ENCODE measurements at regions not wholly inside any gene's neighbourhood (a gene's known extent, or its start where the extent isn't known, plus 50 kb on each side); places are given as distances from the start of the nearest gene placed in this dataset.
"Not testable (repeated sequence)": the region's sequence is repeated elsewhere in the genome, so short reads cannot be mapped to it uniquely, and the experiment has no call there.

GRCh38 chr3:14252321-14253021, 73.9 kb downstream of the LSM3 start:
- DNase-seq: no peak

DNA sequence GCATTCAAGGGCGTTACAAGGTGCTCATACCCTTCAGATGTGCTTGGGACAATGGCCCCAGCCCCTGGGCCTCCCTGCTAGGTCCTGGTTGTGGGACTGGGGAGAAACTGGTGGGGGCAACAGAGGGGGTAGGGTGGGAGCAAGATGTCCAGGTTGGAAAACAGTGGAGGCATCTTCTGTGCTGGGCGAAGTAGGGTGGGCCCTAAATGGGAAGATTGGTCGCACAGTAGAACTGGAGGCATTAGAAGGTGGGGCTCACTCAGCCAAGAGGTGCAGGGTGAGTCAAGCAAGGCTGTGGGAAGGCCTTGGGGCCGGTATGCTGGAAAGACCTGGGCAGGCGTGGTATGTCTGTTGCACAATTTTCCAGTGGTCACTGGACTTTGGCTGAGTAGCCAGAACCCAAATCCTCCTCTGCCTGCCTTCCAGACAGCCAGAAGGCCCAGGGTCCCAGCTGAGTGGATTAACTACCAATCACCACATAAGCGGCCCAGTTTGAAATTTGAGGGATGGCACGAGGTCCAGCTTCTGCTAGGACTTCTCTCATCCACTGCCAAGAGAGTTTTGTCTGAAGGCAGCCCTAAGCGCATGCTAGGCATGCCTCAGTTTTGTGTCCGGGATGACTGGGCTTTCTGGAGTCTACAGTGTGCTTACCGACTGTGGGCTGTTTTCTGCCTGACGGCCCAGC, 74.5 kb downstream of the LSM3 start:
- DNase-seq: no peak

DNA sequence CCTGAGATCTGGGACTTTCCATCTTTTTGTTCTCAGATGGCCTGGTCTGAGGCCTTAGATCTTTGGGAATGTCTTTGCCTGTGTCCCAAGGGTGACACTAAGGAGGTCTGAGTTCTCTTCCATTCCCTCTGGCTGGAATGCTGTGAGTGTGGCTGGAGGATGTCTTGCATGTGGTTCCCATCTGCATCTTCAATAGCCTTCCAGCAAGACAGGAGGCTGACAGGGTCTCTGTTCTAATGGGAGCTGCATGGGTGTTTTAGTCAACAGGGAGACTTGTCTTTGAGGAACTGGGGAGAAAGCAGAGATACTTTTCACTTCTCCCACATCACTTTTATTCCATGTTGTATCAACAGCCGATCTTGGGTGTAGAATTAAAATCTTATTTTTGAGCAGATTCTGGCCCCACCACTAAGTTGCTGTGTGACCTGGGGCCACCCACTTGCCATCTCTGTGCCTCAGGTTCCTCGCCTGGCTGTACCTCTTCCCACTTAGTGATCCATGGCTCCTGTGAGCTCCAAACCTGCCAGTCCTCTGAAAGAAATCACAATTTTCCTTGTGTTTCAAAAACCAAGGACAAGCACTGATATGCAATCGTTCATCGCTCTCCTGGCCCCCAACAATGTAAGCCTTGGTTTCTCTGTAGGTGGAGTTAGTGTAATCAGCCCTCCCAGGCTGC, 75.2 kb downstream of the LSM3 start:
- DNase-seq: no peak

GRCh38 chr3:14254812-14255702, 76.4 kb downstream of the LSM3 start:
- no peak for DNase-seq

GRCh38 chr3:14256046-14256445, 77.4 kb downstream of the LSM3 start:
- no peak for DNase-seq

DNA sequence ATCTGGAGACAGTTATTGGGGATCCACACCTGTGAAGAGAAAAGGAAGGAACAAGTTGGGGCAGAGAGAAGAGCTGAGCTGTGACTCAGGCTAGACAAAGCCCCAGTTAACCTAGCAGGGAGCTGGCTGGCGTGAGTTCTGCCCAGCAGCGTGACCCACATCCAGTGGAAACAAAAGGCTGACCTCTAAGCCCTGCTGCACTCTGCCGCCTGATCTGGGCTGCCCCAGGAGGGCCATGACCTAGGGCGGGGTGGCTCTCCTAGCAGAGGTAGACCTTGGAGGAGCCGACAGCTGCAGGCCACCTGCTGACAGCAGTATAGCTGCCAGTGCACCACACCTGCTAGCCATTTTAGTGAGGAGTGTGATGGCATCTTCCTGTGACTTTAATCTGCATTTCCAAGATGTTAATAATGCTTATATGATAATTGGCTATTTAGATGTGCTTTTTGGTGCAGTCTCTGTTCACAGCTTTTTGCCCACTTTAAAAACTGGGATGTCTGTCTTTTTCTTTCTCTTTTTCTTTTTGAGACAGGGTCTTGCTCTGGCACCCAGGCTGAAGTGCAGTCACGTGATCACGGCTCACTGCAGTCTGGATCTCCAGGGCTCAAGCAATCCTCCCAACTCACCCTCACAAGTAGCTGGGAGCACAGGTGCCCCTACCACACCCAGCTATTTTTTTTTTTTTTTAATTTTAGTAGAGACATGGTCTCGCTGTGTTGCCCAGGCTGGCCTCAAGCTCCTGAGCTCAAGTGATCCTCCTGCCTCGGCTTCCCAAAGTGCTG, 78.1 kb downstream of the LSM3 start:
- DNase-seq: no peak

DNA sequence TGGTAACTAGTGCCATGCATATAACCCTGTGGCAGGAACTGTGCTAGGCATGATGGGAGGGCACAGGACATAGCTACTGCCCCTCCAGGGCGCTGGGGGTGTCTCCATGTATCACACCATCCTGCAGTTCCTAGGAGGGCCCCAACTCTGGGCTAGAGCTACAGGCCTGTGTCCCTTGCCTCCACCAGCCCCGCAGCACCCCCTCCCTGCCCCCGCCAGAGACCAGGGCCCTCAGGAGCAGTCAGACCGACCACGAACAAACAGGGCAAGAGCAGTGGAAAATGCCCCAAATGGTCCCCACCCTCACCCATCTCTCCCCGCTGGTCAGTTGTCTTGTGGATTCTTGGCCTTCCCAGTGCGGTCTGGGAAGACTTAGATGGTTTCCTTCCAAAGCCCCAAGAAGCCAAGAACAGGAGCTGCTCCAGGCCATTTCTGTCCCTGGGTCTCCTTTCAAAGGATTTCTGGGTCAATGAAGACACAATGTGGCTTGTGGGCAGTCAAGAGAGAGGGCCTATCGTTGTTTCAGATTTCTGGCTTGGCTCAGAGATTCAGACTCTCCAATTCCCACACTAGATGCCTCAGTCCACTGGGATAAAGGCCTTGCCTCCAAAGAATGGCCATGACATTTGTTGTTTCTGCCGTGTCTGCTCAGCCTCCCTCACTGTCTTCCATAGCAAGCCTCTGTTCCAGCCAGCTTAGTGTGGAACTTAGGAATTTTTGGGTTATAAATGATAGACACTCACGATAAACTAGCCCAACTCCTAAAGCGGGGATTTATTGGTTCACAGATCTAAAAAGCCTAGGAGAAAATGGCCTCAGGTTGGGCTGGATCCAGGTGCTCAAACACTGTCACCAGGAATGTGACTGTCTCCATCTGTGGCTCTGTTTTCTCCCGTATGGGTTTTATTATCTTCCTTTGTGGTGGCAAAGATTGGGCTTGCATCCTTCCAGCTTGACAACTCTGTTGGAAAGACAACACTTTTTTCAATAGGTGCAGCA, 80.6 kb downstream of the LSM3 start:
- DNase-seq: no peak

- no peak for DNase-seq
These were observed 81.8 kb downstream of the LSM3 start for GRCh38 chr3:14260463-14260862.

- peak; percentile 78 for DNase-seq
These were observed 82.6 kb downstream of the LSM3 start for GRCh38 chr3:14261229-14261628.

DNA sequence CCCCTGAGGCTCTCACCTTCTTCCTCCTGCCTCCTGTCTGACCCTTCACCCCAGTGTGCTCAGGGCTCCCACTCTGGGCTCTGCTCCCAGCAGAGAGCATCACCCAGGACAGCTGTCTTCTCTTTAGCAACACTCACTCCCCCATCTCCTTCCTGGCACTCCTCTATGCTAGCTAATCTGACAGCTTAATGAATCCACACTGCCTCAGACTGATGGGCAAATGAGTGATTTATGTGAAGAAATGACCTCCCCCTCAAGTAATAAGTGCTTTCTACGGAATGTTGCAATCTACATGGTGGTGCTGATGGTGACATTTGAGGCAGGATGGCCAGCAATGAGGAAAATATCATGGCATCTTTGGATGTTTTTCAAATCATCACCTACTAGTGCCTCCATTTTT, 83.6 kb downstream of the LSM3 start:
- DNase-seq: no peak

GRCh38 chr3:14262867-14263266, 84.2 kb downstream of the LSM3 start:
- DNase-seq: no peak

- no peak for DNase-seq
These were observed 84.8 kb downstream of the LSM3 start for GRCh38 chr3:14263317-14264005.

DNA sequence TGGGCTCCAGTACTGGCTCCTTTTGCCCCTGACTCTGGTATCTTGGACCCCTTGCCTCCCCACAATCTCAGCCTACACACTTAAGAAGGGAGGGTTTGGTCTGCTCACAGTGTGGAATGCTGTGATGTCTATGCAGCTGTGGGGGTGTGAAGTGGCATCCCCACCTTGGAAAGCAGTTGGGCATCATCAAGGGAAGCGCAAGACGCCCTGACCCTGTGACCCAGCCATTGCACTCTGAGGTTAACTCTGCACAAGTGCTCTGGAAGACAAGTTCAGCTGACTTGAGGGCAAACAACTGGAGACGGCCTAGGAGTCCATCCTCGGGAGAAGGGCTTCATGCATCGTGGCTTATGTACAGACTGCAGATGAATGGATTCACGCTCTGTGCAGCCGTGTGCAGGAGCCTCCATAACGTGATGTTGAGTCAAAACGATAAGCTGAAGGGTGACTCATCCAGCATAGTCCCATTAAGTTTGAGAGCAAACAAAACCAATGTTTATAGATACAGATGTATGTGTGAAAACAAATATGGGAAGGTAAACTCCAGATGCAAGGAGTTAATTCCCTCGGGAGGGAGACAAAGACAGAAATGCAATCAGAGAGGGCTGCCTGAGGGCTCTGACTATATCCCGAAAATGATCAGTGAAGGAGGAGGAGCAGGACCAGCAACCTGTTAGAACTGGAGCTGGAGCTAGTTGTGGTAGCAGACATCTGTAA, 86.8 kb downstream of the LSM3 start:
- no peak for DNase-seq

DNA sequence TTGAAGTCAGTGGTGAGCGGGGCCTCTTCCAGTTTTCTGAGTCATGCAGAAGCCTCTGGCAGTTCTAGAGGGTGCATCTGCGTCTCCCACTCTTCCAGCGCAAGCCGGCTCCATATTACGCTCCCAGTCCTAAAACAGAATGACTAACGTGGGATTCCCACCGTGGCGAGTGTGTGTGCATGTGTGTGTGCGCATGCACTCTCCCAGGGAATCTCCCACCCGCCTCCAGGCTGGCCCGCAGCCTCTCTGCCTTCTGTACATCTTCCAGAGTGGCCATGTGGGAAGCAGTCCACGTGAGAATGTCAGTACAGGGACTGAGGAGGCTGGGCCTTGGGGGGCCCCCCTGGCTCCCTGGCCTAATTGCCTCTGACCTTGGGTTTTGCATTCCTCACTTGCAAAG, 87.7 kb downstream of the LSM3 start:
- no peak for DNase-seq

GRCh38 chr3:14267976-14268375, 89.4 kb downstream of the LSM3 start:
- DNase-seq: no peak

- DNase-seq: no peak
These were observed 90.3 kb downstream of the LSM3 start for GRCh38 chr3:14268897-14269296.

- not testable (repeated sequence) for DNase-seq
These were observed 93.7 kb downstream of the LSM3 start for GRCh38 chr3:14272041-14272958.

DNA sequence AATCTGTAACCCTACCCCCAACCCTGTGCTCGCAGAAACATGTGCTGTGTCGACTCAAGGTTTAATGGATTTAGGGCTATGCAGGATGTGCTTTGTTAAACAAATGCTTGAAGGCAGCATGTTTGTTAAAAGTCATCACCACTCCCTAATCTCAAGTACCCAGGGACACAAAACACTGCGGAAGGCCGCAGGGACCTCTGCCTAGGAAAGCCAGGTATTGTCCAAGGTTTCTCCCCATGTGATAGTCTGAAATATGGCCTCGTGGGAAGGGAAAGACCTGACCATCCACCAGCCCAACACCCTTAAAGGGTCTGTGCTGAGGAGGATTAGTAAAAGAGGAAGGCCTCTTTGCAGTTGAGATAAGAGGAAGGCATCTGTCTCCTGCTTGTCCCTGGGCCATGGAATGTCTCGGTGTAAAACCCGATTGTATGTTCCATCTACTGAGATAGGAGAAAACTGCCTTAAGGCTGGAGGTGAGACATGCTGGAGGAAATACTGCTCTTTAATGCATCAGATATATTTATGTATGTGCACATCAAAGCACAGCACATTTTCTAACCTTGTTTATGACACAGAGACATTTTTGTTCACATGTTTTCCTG, 94.4 kb downstream of the LSM3 start:
- not testable (repeated sequence) for DNase-seq

Measured in activated gamma-delta T cell treated with Interleukin-2 at 50 U/mL for 16 hours (primary cell).